ENCODE measurements at regions not wholly inside any gene's neighbourhood (a gene's known extent, or its start where the extent isn't known, plus 50 kb on each side); places are given as distances from the start of the nearest gene placed in this dataset.
"Not testable (repeated sequence)": the region's sequence is repeated elsewhere in the genome, so short reads cannot be mapped to it uniquely, and the experiment has no call there.

DNA sequence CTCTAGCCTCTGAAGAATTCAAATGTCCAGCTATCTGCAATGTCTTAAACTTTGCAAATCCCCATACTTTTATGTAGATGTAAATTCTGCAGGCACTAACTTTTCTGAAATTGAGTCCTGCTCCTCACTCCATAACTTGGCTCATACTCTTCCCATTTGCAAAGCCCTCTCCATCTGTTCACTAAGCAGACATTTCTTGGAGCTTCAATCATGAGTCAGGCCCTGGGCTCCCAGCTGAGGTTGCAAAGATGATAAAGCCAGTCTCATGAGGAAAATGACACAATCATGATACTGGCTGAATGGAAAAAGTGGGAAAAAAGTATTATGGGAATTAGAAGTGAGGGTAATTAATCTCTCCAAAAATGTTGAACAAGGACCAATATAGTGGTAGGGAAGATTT, 507.6 kb downstream of the NR2F2 start:
- Mint-ChIP-seq H3K36me3 (no peaks in the 10 kb centered on the region), H3K9me3 (peaks cover 15 to 16% of the 10 kb centered on the region in 2 donors), H3K27me3 (no peaks in the 10 kb centered on the region), H3K4me1 (no peaks in the 10 kb centered on the region), H3K4me3 (no peak overlapping the region), H3K27ac (no peak overlapping the region)
- no peak for ATAC-seq (replicated peaks)
- no peak for DNase-seq

GRCh38 chr15:96849271-96849900, 518.9 kb downstream of the NR2F2 start:
- H3K9me3 Mint-ChIP-seq, result peaks cover 13 to 14% of the 10 kb centered on the region in 2 donors
- no peaks in the 10 kb centered on the region for H3K4me1 Mint-ChIP-seq
- no peak for DNase-seq
- H3K27me3 Mint-ChIP-seq, result no peaks in the 10 kb centered on the region
- no peak overlapping the region for H3K4me3 Mint-ChIP-seq
- no peak overlapping the region for H3K27ac Mint-ChIP-seq
- no peak for ATAC-seq (replicated peaks)
- H3K36me3 Mint-ChIP-seq, result no peaks in the 10 kb centered on the region

DNA sequence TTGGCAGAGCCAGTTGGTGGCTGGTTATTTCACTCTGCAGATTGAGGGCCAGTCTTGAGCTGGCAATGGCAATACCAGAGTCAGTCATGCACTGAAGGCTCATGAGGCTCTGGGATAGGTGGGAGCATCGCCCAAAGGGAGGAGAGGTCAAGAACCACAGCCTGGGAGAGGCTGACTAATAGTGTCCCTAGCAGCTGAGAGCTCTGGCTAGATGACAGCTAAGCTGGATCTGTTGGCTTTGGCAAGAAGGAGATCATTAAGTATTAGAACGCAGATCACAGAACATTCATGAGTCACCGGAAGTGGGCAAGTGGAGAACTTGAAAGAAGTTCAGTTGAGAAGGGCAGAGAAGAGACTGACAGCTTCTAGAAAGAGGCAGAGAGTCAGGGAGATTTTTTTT, 521.1 kb downstream of the NR2F2 start:
- Mint-ChIP-seq H3K9me3 (peaks cover 7 to 10% of the 10 kb centered on the region in 2 donors), H3K36me3 (no peaks in the 10 kb centered on the region), H3K4me1 (no peaks in the 10 kb centered on the region), H3K4me3 (no peak overlapping the region), H3K27me3 (no peaks in the 10 kb centered on the region), H3K27ac (no peak overlapping the region)
- ATAC-seq (replicated peaks), result no peak
- DNase-seq, result no peak

GRCh38 chr15:96858694-96859093, 528.2 kb downstream of the NR2F2 start:
- Mint-ChIP-seq H3K4me3 (no peak overlapping the region), H3K36me3 (no peaks in the 10 kb centered on the region), H3K9me3 (peaks cover 3 to 8% of the 10 kb centered on the region in 2 donors), H3K27ac (no peak overlapping the region), H3K4me1 (no peaks in the 10 kb centered on the region), H3K27me3 (no peaks in the 10 kb centered on the region)
- no peak for DNase-seq
- ATAC-seq (replicated peaks), result no peak

DNA sequence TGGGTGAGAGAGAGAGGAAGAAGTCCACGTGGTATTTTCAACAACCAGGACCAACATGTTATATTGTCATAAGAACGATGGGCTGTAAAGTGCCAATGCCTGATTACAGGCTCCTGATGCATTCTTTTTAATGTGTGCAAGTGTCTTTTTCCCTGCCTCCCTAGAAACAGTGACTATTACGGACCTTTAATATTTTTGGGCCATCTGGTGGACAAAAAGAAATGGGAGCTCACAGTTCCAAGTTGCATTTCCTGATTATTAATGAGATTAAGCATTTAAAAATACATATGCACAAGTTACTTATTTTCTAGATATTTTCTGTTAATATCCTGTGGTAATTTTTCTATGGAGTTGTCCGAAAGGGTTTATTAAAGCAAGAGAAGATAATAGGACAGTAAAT, 530.2 kb downstream of the NR2F2 start:
- no peak overlapping the region for H3K4me3 Mint-ChIP-seq
- H3K27ac Mint-ChIP-seq, result no peak overlapping the region
- H3K4me1 Mint-ChIP-seq, result no peaks in the 10 kb centered on the region
- H3K9me3 Mint-ChIP-seq, result peaks cover 2 to 8% of the 10 kb centered on the region in 2 donors
- DNase-seq, result no peak
- no peaks in the 10 kb centered on the region for H3K36me3 Mint-ChIP-seq
- no peak for ATAC-seq (replicated peaks)
- H3K27me3 Mint-ChIP-seq, result no peaks in the 10 kb centered on the region

- Mint-ChIP-seq H3K36me3 (no peaks in the 10 kb centered on the region), H3K4me3 (no peak overlapping the region), H3K4me1 (no peaks in the 10 kb centered on the region), H3K9me3 (peaks cover 7 to 12% of the 10 kb centered on the region in 2 donors), H3K27ac (no peak overlapping the region), H3K27me3 (no peaks in the 10 kb centered on the region)
- ATAC-seq (replicated peaks) (no peak), DNase-seq (no peak)
Observed at GRCh38 chr15:96867992-96868391, 537.5 kb downstream of the NR2F2 start.

DNA sequence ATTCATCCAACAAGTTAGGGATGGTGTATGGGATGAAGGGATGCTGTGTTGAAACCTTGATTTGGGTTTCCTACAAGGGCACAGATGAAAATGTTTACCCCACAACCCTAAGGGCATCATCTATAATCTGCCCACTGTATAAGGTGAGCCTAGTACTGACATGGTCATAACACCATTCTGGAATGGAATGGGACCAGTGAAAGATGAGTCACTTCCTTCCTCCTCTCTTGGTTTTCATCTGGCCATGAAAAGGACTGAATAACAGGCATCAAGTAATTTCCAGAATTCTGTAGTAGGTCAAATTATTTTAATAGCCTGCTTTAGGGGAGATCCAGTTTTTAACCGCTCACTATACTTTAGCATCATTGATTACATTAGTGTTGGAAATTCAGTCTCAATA, 538.6 kb downstream of the NR2F2 start:
- H3K9me3 Mint-ChIP-seq, result peaks cover 7 to 12% of the 10 kb centered on the region in 2 donors
- no peaks in the 10 kb centered on the region for H3K27me3 Mint-ChIP-seq
- H3K36me3 Mint-ChIP-seq, result no peaks in the 10 kb centered on the region
- DNase-seq (no peak), ATAC-seq (replicated peaks) (no peak)
- H3K4me3 Mint-ChIP-seq, result no peak overlapping the region
- no peaks in the 10 kb centered on the region for H3K4me1 Mint-ChIP-seq
- H3K27ac Mint-ChIP-seq, result no peak overlapping the region

- no peaks in the 10 kb centered on the region for H3K36me3 Mint-ChIP-seq
- H3K9me3 Mint-ChIP-seq, result peaks cover 4 to 12% of the 10 kb centered on the region in 2 donors
- H3K27ac Mint-ChIP-seq, result no peak overlapping the region
- DNase-seq (no peak), ATAC-seq (replicated peaks) (no peak)
- no peaks in the 10 kb centered on the region for H3K4me1 Mint-ChIP-seq
- H3K4me3 Mint-ChIP-seq, result no peak overlapping the region
- H3K27me3 Mint-ChIP-seq, result no peaks in the 10 kb centered on the region
Observed at GRCh38 chr15:96869790-96870189, 539.3 kb downstream of the NR2F2 start.

- Mint-ChIP-seq H3K27ac (no peak overlapping the region), H3K27me3 (no peaks in the 10 kb centered on the region), H3K36me3 (no peaks in the 10 kb centered on the region), H3K9me3 (peaks cover 4 to 10% of the 10 kb centered on the region in 2 donors), H3K4me3 (no peak overlapping the region), H3K4me1 (no peaks in the 10 kb centered on the region)
- ATAC-seq (replicated peaks) (no peak), DNase-seq (no peak)
Observed at GRCh38 chr15:96870580-96870979, 540.1 kb downstream of the NR2F2 start.

- not testable (repeated sequence) for H3K27ac Mint-ChIP-seq
Observed at GRCh38 chr15:96877442-96877841, 546.9 kb downstream of the NR2F2 start.

GRCh38 chr15:96878129-96878528, 547.6 kb downstream of the NR2F2 start:
- ATAC-seq (replicated peaks) (no peak), DNase-seq (no peak)
- no peak overlapping the region for H3K4me3 Mint-ChIP-seq
- H3K27ac Mint-ChIP-seq, result no peak overlapping the region
- no peaks in the 10 kb centered on the region for H3K36me3 Mint-ChIP-seq
- H3K9me3 Mint-ChIP-seq, result peaks cover 0 to 8% of the 10 kb centered on the region in 2 donors
- no peaks in the 10 kb centered on the region for H3K4me1 Mint-ChIP-seq
- no peaks in the 10 kb centered on the region for H3K27me3 Mint-ChIP-seq

More at GRCh38 chr15:96877442-96877841, 546.9 kb downstream of the NR2F2 start:
- not testable (repeated sequence) for DNase-seq; H3K27me3 Mint-ChIP-seq; ATAC-seq (replicated peaks); H3K36me3 Mint-ChIP-seq; H3K4me3 Mint-ChIP-seq; H3K9me3 Mint-ChIP-seq; H3K4me1 Mint-ChIP-seq

DNA sequence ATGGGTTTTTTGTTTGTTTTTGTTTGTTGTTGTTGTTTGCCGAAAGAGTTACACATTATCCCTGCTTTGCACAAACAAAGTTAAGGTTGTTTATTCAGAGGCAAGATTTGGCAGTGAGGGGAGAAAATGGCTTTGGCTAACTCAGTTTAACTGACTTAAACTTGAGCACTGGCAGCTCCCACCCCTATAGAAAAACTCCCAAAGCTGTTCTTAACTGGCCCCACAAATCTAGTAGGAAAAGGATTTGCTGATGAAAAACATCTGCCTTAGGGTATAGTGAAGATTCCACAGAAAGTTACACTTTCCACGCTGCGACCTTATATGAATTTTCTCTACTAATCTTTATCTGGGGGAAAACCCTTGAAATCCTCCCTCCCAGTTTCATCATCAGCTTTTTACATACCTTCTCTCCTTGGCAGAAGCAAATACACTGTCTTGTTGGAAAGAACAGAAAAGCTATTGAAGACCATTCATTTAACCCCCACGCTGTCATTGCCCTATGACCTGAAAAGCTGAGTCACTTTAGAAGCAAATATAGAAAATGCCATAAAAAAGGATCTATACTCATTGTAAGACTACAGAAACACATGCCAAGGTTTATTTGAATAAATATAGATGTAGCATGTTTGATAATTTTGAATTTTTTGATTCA, 551.7 kb downstream of the NR2F2 start:
- DNase-seq, result no peak
- H3K4me1 Mint-ChIP-seq, result no peaks in the 10 kb centered on the region
- no peak overlapping the region for H3K4me3 Mint-ChIP-seq
- no peaks in the 10 kb centered on the region for H3K27me3 Mint-ChIP-seq
- no peak overlapping the region for H3K27ac Mint-ChIP-seq
- no peak for ATAC-seq (replicated peaks)
- no peaks in the 10 kb centered on the region for H3K36me3 Mint-ChIP-seq
- H3K9me3 Mint-ChIP-seq, result peaks cover 3 to 5% of the 10 kb centered on the region in 2 donors

GRCh38 chr15:96887730-96888129, 557.2 kb downstream of the NR2F2 start:
- ATAC-seq (replicated peaks), result no peak
- H3K27me3 Mint-ChIP-seq, result no peaks in the 10 kb centered on the region

DNA sequence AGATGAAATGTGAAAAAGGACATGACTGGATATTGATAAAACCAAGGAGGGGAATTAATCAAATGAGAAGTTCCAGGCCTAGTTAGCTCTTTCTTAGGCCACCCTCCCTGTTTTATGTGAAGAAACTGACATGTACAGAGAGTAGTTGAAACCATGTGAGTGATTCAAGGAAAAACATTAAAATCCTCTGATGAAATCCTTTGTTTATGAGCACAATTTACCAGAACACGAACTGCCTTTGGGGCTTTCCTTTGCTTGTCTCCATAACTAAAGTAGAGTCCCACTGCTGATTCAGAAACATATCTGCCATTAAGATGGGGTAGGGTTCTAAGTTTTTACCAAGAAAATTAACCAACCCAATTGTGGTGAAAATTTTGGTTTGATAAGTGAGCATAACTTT, 558.3 kb downstream of the NR2F2 start:
- Mint-ChIP-seq H3K27ac (no peak overlapping the region), H3K4me3 (no peak overlapping the region), H3K4me1 (peaks cover 0 to 3% of the 10 kb centered on the region in 2 donors), H3K36me3 (no peaks in the 10 kb centered on the region), H3K27me3 (no peaks in the 10 kb centered on the region), H3K9me3 (peaks cover 3 to 7% of the 10 kb centered on the region in 2 donors)
- no peak for DNase-seq
- ATAC-seq (replicated peaks), result no peak

More at GRCh38 chr15:96887730-96888129, 557.2 kb downstream of the NR2F2 start:
- no peak for DNase-seq
- peaks cover 0 to 3% of the 10 kb centered on the region in 2 donors for H3K4me1 Mint-ChIP-seq
- H3K27ac Mint-ChIP-seq, result no peak overlapping the region
- peaks cover 3 to 7% of the 10 kb centered on the region in 2 donors for H3K9me3 Mint-ChIP-seq
- no peak overlapping the region for H3K4me3 Mint-ChIP-seq
- H3K36me3 Mint-ChIP-seq, result no peaks in the 10 kb centered on the region

- Mint-ChIP-seq H3K36me3 (no peaks in the 10 kb centered on the region), H3K9me3 (peaks cover 3 to 7% of the 10 kb centered on the region in 2 donors), H3K4me3 (peak overlapping the region; percentile 54 to 73), H3K27ac (no peak overlapping the region), H3K4me1 (peaks cover 0 to 3% of the 10 kb centered on the region in 2 donors), H3K27me3 (no peaks in the 10 kb centered on the region)
- DNase-seq (no peak), ATAC-seq (replicated peaks) (no peak)
Observed at GRCh38 chr15:96889734-96890480, 559.4 kb downstream of the NR2F2 start.

All from stimulated activated naive B cell treated with anti-CD40 and anti-IgM and Interleukin-4, amounts not matched to agents 10 μg/mL and 1 μg/mL and 100 μg/mL, for 72 hours (primary cell).